Nephron (organoid): ENCODE measurements at regions not wholly inside any gene's neighbourhood (a gene's known extent, or its start where the extent isn't known, plus 50 kb on each side); places are given as distances from the start of the nearest gene placed in this dataset.

ENCODE experiments used
- H3K27ac Mint-ChIP-seq, 3 experiments: 2 replicates each; pipeline ENCODE4 v1.8.0; 2020; ENCODE audit warnings: mixed read lengths in 3 of 3, mild to moderate bottlenecking in 2 of 3, moderate library complexity in 1 of 3
- H3K27me3 Mint-ChIP-seq: 2 replicates; pipeline ENCODE4 v1.8.0; 2021; ENCODE audit warnings: low read depth, mild to moderate bottlenecking, moderate library complexity, mixed read lengths
- H3K36me3 Mint-ChIP-seq: 2 replicates; pipeline ENCODE4 v1.8.0; 2020; ENCODE audit warnings: low read depth, mixed read lengths
- H3K4me1 Mint-ChIP-seq: 2 replicates; pipeline ENCODE4 v1.8.0; 2020; ENCODE audit warnings: mixed read lengths
- H3K4me3 Mint-ChIP-seq, 3 experiments: 2 replicates each; pipeline ENCODE4 v1.8.0; 2020; ENCODE audit warnings: mild to moderate bottlenecking in 3 of 3, mixed read lengths in 3 of 3, moderate library complexity in 2 of 3
- H3K9me3 Mint-ChIP-seq: 2 replicates; pipeline ENCODE4 v1.8.0; 2020; ENCODE audit warnings: mixed read lengths
- TF ChIP-seq, protein P1 (sequence below), 3 experiments: fragments of 200-600 bp; sonication (generic); IDR thresholded peaks; one replicate each; pipeline ENCODE4 v1.5.0; 2021; ENCODE audit warnings: antibody characterized with exemption in 3 of 3; ENCODE audit not compliant: unreplicated experiment in 3 of 3

DNA sequence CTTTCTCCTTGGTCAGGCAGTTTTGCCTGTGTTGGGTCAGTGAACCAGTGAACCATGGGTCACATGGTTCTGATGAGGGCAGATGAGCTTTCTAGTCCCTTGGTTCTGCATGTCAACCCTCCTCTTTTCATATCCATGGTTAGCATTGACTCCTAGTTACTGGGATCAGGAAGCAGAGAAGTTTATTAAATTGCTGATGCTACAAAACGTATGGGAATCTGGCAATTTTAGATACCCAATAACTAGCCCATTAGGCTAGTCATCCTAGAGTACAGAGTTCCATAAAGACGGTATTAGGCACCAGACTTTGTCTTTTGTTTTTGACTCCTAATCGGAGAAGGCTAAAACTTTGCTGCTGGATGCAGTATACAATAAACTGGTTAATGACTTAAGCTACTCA lies 273.1 kb downstream of the ATPSCKMT start:
- Mint-ChIP-seq H3K9me3 (no peaks in the 10 kb centered on the region), H3K27me3 (peaks cover 3% of the 10 kb centered on the region), H3K36me3 (no peaks in the 10 kb centered on the region), H3K27ac (no peak overlapping the region), H3K4me1 (no peaks in the 10 kb centered on the region), H3K4me3 (no peak overlapping the region)
- TF ChIP-seq, protein P1, sequence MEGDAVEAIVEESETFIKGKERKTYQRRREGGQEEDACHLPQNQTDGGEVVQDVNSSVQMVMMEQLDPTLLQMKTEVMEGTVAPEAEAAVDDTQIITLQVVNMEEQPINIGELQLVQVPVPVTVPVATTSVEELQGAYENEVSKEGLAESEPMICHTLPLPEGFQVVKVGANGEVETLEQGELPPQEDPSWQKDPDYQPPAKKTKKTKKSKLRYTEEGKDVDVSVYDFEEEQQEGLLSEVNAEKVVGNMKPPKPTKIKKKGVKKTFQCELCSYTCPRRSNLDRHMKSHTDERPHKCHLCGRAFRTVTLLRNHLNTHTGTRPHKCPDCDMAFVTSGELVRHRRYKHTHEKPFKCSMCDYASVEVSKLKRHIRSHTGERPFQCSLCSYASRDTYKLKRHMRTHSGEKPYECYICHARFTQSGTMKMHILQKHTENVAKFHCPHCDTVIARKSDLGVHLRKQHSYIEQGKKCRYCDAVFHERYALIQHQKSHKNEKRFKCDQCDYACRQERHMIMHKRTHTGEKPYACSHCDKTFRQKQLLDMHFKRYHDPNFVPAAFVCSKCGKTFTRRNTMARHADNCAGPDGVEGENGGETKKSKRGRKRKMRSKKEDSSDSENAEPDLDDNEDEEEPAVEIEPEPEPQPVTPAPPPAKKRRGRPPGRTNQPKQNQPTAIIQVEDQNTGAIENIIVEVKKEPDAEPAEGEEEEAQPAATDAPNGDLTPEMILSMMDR (IDR thresholded peaks at IDR 0.05; ENCODE audit: unreplicated experiment in 3 of 3) = no peak

GRCh38 chr5:9972059-9972458 lies 277.6 kb downstream of the ATPSCKMT start:
- TF ChIP-seq, protein P1 (IDR thresholded peaks at IDR 0.05; ENCODE audit: unreplicated experiment in 3 of 3) = no peak
- Mint-ChIP-seq H3K4me1 (no peaks in the 10 kb centered on the region), H3K36me3 (no peaks in the 10 kb centered on the region), H3K4me3 (no peak overlapping the region), H3K27ac (no peak overlapping the region), H3K27me3 (peaks cover 2% of the 10 kb centered on the region), H3K9me3 (peaks cover 23% of the 10 kb centered on the region)

DNA sequence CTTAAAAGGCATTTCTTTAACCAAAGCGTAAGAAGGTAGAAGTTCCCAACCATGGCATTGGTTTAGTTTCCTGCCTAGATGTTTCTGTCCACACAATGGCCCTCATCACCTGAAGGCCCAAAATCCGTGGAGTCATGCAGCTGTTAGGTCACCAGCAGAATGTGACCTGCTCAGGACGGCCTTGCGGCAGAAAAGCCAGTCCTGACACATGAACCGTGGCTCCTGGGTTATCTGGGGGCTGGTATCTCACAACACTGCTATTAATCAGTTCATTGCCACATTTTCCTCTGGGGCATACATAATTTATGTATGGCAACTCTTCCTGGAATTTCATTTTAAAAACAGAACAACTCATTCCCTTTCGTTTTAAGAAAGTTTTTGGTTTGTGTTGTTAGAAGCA lies 278.4 kb downstream of the ATPSCKMT start:
- TF ChIP-seq, protein P1 (IDR thresholded peaks at IDR 0.05; ENCODE audit: unreplicated experiment in 3 of 3) = no peak
- no peaks in the 10 kb centered on the region for H3K27me3 Mint-ChIP-seq
- peaks cover 23% of the 10 kb centered on the region for H3K9me3 Mint-ChIP-seq
- H3K4me3 Mint-ChIP-seq = no peak overlapping the region
- no peak overlapping the region for H3K27ac Mint-ChIP-seq
- H3K4me1 Mint-ChIP-seq = no peaks in the 10 kb centered on the region
- H3K36me3 Mint-ChIP-seq = no peaks in the 10 kb centered on the region

- H3K9me3 Mint-ChIP-seq = no peaks in the 10 kb centered on the region
- H3K36me3 Mint-ChIP-seq = no peaks in the 10 kb centered on the region
- H3K4me1 Mint-ChIP-seq = no peaks in the 10 kb centered on the region
- TF ChIP-seq, protein P1 (IDR thresholded peaks at IDR 0.05; ENCODE audit: unreplicated experiment in 3 of 3) = no peak
- no peak overlapping the region for H3K27ac Mint-ChIP-seq
- no peak overlapping the region for H3K4me3 Mint-ChIP-seq
- H3K27me3 Mint-ChIP-seq = no peaks in the 10 kb centered on the region
These were observed 290.8 kb downstream of the ATPSCKMT start for GRCh38 chr5:9958914-9959313.

GRCh38 chr5:9957214-9957613 lies 292.5 kb downstream of the ATPSCKMT start:
- Mint-ChIP-seq H3K4me1 (no peaks in the 10 kb centered on the region), H3K9me3 (no peaks in the 10 kb centered on the region), H3K27me3 (no peaks in the 10 kb centered on the region), H3K4me3 (no peak overlapping the region), H3K27ac (no peak overlapping the region), H3K36me3 (no peaks in the 10 kb centered on the region)
- TF ChIP-seq, protein P1 (IDR thresholded peaks at IDR 0.05; ENCODE audit: unreplicated experiment in 3 of 3) = no peak

GRCh38 chr5:9956725-9957124 lies 293.0 kb downstream of the ATPSCKMT start:
- no peaks in the 10 kb centered on the region for H3K4me1 Mint-ChIP-seq

More at GRCh38 chr5:9956725-9957124, 293.0 kb downstream of the ATPSCKMT start:
- Mint-ChIP-seq H3K36me3 (no peaks in the 10 kb centered on the region), H3K27ac (no peak overlapping the region), H3K27me3 (no peaks in the 10 kb centered on the region), H3K4me3 (no peak overlapping the region), H3K9me3 (no peaks in the 10 kb centered on the region)
- TF ChIP-seq, protein P1 (IDR thresholded peaks at IDR 0.05; ENCODE audit: unreplicated experiment in 3 of 3) = no peak
